Stimulated activated CD4-positive, alpha-beta T cell treated with anti-CD3 and anti-CD28 coated beads, TNF-alpha, amount 100 ng/mL, for 24 hours (primary cell): ENCODE measurements at regions not wholly inside any gene's neighbourhood (a gene's known extent, or its start where the extent isn't known, plus 50 kb on each side); places are given as distances from the start of the nearest gene placed in this dataset.

Experiments used
- DNase-seq, 3 experiments: peaks; one replicate each; pipeline ENCODE4 v3.0.0-alpha.2; 2020; ENCODE audit warnings: low read depth in 3 of 3

GRCh38 chr13:48146122-48146521 is 51.2 kb upstream of the MED4 start:
- no peak for DNase-seq
